Hepatocyte (in vitro differentiated cells): ENCODE measurements at regions not wholly inside any gene's neighbourhood (a gene's known extent, or its start where the extent isn't known, plus 50 kb on each side); places are given as distances from the start of the nearest gene placed in this dataset.
A peak's percentile ranks its signal among the peaks of the same experiment; 100 is the strongest.
"Not testable (repeated sequence)": the region's sequence is repeated elsewhere in the genome, so short reads cannot be mapped to it uniquely, and the experiment has no call there.

ENCODE experiments used
- DNase-seq: peaks from one replicate; pipeline ENCODE4 v3.0.0-alpha.2; 2016; ENCODE audit warnings: low spot score
- H2AFZ ChIP-seq: fragments of 200-600 bp; sonication (generic); 2 replicates; pipeline ENCODE4 v1.6.0; 2016; ENCODE audit warnings: antibody characterized with exemption, mild to moderate bottlenecking
- H3K27ac ChIP-seq: fragments of 200-600 bp; sonication (generic); 2 replicates; pipeline ENCODE4 v1.5.1; 2016; ENCODE audit warnings: mild to moderate bottlenecking
- H3K27me3 ChIP-seq: fragments of 200-600 bp; sonication (generic); 2 replicates; pipeline ENCODE4 v1.6.1; 2016
- H3K36me3 ChIP-seq: fragments of 200-600 bp; sonication (generic); replicated peaks from 2 replicates; pipeline ENCODE4 v1.5.1; 2016; ENCODE audit warnings: low read depth; ENCODE audit not compliant: insufficient read depth
- H3K4me1 ChIP-seq: fragments of 200-600 bp; sonication (generic); 2 replicates; pipeline ENCODE4 v1.5.1; 2016; ENCODE audit warnings: mild to moderate bottlenecking, moderate library complexity; ENCODE audit not compliant: insufficient read depth
- H3K4me2 ChIP-seq: fragments of 200-600 bp; sonication (generic); 2 replicates; pipeline ENCODE4 v1.6.0; 2016
- H3K4me3 ChIP-seq: fragments of 200-600 bp; sonication (generic); 2 replicates; pipeline ENCODE4 v1.5.1; 2016; ENCODE audit warnings: mild to moderate bottlenecking
- H3K79me2 ChIP-seq: fragments of 200-600 bp; sonication (generic); 2 replicates; pipeline ENCODE4 v1.6.0; 2017; ENCODE audit warnings: mild to moderate bottlenecking
- H3K9me2 ChIP-seq: fragments of 200-600 bp; sonication (generic); replicated peaks from 2 replicates; pipeline ENCODE4 v1.6.0; 2017; ENCODE audit warnings: mild to moderate bottlenecking; ENCODE audit not compliant: insufficient read depth
- H3K9me3 ChIP-seq: fragments of 200-600 bp; sonication (generic); 2 replicates; pipeline ENCODE4 v1.5.1; 2016; ENCODE audit warnings: low read depth, mild to moderate bottlenecking
- H4K20me1 ChIP-seq: fragments of 200-600 bp; sonication (generic); 2 replicates; pipeline ENCODE4 v1.6.0; 2016; ENCODE audit warnings: mild to moderate bottlenecking; ENCODE audit not compliant: insufficient read depth, poor library complexity, severe bottlenecking
- EZH2 ChIP-seq: fragments of 200-600 bp; sonication (generic); IDR thresholded peaks from 2 replicates; pipeline ENCODE4 v1.6.1; 2016; ENCODE audit warnings: antibody characterized with exemption, mild to moderate bottlenecking, borderline replicate concordance
- EZH2phosphoT487 ChIP-seq: fragments of 200-600 bp; sonication (generic); IDR thresholded peaks from one replicate; pipeline ENCODE4 v1.6.1; 2018; ENCODE audit warnings: antibody characterized with exemption, mild to moderate bottlenecking, low read depth, moderate library complexity; ENCODE audit not compliant: unreplicated experiment, severe bottlenecking
- WGBS: methylation state at CpG from one replicate; pipeline ENCODE4 v1.1.6; 2016; ENCODE audit warnings: low lambda C conversion rate; ENCODE audit errors: missing lambda C conversion rate; 5-methylcytosine and 5-hydroxymethylcytosine counted together
- TF ChIP-seq, protein P1 (sequence below): fragments of 200-600 bp; sonication (generic); IDR thresholded peaks from 2 replicates; pipeline ENCODE4 v1.5.1; 2016; ENCODE audit warnings: antibody characterized with exemption, mild to moderate bottlenecking; ENCODE audit not compliant: poor library complexity

DNA sequence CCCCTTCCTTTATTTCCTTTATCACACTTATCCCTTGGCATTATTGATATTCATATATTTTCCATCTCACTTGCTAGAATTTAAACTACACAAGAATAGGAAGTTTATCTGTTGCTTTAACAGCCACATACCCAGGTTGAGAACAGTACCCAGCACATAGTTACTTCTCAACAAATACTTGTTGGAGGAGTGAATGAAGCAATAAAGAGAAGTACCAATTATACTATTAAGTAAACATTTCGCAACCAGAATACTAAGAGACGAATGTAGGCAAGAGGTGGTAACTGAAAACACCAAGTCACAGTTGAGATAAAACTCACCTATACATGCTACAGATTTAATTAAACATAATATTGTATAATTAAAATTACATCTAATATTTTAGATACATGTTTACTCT, 110.9 kb downstream of the FSCB start:
- H4K20me1 ChIP-seq = no peaks in the 10 kb centered on the region
- TF ChIP-seq EZH2 (no peak), EZH2phosphoT487 (no peak)
- TF ChIP-seq, protein P1, sequence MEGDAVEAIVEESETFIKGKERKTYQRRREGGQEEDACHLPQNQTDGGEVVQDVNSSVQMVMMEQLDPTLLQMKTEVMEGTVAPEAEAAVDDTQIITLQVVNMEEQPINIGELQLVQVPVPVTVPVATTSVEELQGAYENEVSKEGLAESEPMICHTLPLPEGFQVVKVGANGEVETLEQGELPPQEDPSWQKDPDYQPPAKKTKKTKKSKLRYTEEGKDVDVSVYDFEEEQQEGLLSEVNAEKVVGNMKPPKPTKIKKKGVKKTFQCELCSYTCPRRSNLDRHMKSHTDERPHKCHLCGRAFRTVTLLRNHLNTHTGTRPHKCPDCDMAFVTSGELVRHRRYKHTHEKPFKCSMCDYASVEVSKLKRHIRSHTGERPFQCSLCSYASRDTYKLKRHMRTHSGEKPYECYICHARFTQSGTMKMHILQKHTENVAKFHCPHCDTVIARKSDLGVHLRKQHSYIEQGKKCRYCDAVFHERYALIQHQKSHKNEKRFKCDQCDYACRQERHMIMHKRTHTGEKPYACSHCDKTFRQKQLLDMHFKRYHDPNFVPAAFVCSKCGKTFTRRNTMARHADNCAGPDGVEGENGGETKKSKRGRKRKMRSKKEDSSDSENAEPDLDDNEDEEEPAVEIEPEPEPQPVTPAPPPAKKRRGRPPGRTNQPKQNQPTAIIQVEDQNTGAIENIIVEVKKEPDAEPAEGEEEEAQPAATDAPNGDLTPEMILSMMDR = no peak
- H2AFZ ChIP-seq = no peak overlapping the region
- no peaks in the 10 kb centered on the region for H3K79me2 ChIP-seq
- no peaks in the 10 kb centered on the region for H3K27me3 ChIP-seq
- H3K9me2 ChIP-seq = no peaks in the 10 kb centered on the region
- no peaks in the 10 kb centered on the region for H3K9me3 ChIP-seq
- H3K4me1 ChIP-seq = no peaks in the 10 kb centered on the region
- H3K4me2 ChIP-seq = no peak overlapping the region
- no peak for DNase-seq
- H3K4me3 ChIP-seq = no peak overlapping the region
- no peaks in the 10 kb centered on the region for H3K36me3 ChIP-seq
- WGBS = 71% methylated on average over 2 of the region's 2 CpGs
- H3K27ac ChIP-seq = no peak overlapping the region

DNA sequence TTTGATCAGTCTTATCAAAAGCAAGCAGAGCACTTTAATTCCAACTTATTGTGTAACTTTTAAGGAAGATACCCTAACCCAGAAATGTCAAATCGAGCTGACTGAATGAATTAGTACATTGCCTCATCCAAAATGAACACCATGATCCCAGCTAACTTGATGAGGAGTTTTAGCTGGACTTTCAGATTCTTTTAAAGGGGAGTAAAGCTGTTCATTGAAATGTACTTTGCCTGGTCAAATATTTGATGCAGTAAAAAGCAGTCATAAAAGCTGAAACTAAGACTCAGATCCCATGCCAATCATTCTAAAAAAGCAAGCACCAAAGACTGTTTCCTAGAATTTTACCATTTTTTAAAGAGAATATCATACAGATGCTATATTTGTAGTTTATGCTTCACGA, 114.1 kb downstream of the FSCB start:
- TF ChIP-seq EZH2phosphoT487 (no peak), EZH2 (no peak)
- TF ChIP-seq, protein P1 = no peak
- H3K4me2 ChIP-seq = peak overlapping the region; percentile 33
- H2AFZ ChIP-seq = no peak overlapping the region
- no peaks in the 10 kb centered on the region for H3K36me3 ChIP-seq
- H3K9me3 ChIP-seq = no peaks in the 10 kb centered on the region
- no peak overlapping the region for H3K27ac ChIP-seq
- 61% methylated on average over 2 of the region's 2 CpGs for WGBS
- no peak overlapping the region for H3K4me3 ChIP-seq
- H3K27me3 ChIP-seq = no peaks in the 10 kb centered on the region
- no peaks in the 10 kb centered on the region for H4K20me1 ChIP-seq
- H3K79me2 ChIP-seq = no peaks in the 10 kb centered on the region
- H3K4me1 ChIP-seq = no peaks in the 10 kb centered on the region
- no peak for DNase-seq
- H3K9me2 ChIP-seq = no peaks in the 10 kb centered on the region

DNA sequence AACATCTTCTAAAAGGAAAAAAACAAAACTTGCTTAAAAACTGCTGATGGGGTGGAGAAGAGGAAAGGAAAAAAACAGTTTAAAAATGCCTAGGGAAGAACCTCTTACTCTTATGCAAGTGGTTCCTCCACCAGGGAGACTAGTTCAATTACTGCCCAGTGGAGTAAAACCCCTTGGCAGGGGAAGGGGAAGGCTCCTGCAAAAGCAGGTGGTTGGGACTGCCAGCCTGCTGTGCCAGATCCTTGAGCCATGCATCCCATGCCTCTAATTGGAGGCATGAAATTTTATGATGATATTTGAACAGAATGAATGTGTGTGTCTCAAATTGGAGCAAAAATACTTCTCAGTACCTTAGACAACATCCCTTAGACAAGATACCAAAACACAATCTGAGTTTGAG, 118.8 kb downstream of the FSCB start:
- H3K27ac ChIP-seq = no peak overlapping the region
- no peaks in the 10 kb centered on the region for H3K27me3 ChIP-seq
- no peaks in the 10 kb centered on the region for H3K9me2 ChIP-seq
- TF ChIP-seq EZH2phosphoT487 (no peak), EZH2 (no peak)
- no peaks in the 10 kb centered on the region for H3K36me3 ChIP-seq
- H3K9me3 ChIP-seq = no peaks in the 10 kb centered on the region
- H2AFZ ChIP-seq = no peak overlapping the region
- H3K4me2 ChIP-seq = no peak overlapping the region
- H3K79me2 ChIP-seq = no peaks in the 10 kb centered on the region
- H4K20me1 ChIP-seq = no peaks in the 10 kb centered on the region
- H3K4me1 ChIP-seq = peaks cover 8% of the 10 kb centered on the region
- no peak for DNase-seq
- H3K4me3 ChIP-seq = no peak overlapping the region

DNA sequence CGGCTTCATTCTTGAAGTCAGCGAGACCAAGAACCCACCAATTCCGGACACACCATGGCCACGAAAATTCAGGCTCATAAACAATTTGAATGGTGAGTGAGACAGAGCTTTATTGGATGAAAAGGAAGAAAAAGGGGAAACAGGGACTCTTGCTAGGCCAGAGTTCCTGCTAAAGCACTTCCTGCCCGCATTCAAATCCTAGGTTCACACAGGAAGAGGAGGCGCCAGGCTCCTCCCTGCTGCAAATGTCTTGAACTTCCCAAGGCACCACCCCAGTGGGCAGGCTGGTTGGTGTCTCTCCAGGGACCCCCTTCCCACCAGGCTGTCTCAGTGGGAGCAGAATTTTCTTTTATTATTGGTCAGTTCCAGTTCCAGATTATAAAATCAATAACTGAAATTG, 121.2 kb downstream of the FSCB start:
- no peaks in the 10 kb centered on the region for H3K9me3 ChIP-seq
- H3K9me2 ChIP-seq = no peaks in the 10 kb centered on the region
- H2AFZ ChIP-seq = no peak overlapping the region
- TF ChIP-seq EZH2 (no peak), EZH2phosphoT487 (no peak)
- TF ChIP-seq, protein P1 = no peak
- H3K79me2 ChIP-seq = no peaks in the 10 kb centered on the region
- no peaks in the 10 kb centered on the region for H3K36me3 ChIP-seq
- no peaks in the 10 kb centered on the region for H3K27me3 ChIP-seq
- WGBS = 85% methylated on average over 6 of the region's 6 CpGs
- H4K20me1 ChIP-seq = no peaks in the 10 kb centered on the region
- no peak for DNase-seq
- H3K4me1 ChIP-seq = peaks cover 8% of the 10 kb centered on the region
- no peak overlapping the region for H3K4me2 ChIP-seq
- no peak overlapping the region for H3K27ac ChIP-seq
- H3K4me3 ChIP-seq = no peak overlapping the region

DNA sequence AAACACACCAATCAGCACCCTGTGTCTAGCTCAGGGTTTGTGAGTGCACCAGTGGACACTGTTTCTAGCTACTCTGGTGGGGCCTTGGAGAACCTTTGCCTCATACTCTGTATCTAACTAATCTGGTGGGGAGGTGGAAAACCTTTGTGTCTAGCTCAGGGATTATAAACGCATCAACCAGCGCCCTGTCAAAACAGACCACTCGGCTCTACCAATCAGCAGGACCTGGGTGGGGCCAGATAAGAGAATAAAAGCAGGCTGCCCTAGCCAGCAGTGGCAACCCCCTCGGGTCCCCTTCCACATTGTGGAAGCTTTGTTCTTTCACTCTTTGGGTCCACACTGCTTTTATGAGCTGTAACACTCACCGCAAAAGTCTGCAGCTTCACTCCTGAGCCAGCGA, 121.8 kb downstream of the FSCB start:
- H3K4me3 ChIP-seq, H3K36me3 ChIP-seq, H3K79me2 ChIP-seq, H3K4me1 ChIP-seq, H2AFZ ChIP-seq, H3K9me2 ChIP-seq, H3K9me3 ChIP-seq, H3K4me2 ChIP-seq, H4K20me1 ChIP-seq, H3K27me3 ChIP-seq, DNase-seq, H3K27ac ChIP-seq: not testable (repeated sequence)
- WGBS = 93% methylated on average over 6 of the region's 6 CpGs

DNA sequence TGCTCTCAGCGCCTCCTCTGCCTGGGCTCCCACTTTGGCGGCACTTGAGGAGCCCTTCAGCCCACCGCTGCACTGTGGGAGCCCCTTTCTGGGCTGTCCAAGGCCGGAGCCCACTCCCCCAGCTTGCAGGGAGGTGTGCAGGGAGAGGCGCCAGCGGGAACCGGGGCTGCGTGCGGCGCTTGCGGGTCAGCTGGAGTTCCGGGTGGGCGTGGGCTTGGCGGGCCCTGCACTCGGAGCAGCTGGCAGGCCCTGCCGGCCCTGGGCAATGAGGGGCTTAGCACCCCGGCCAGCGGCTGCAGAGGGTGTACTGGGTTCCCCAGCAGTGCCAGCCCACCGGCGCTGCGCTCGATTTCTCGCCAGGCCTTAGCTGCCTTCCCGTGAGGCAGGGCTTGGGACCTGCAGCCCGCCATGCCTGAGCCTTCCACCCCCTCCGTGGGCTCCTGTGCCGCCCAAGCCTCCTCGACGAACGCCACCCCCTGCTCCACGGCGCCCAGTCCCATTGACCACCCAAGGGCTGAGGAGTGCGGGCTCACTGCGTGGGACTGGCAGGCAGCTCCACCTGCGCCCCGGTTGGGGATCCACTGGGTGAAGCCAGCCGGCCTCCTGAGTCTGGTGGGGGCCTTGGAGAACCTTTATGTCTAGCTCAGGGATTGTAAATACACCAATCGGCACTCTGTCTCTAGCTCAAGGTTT, 122.3 kb downstream of the FSCB start:
- not testable (repeated sequence) for H3K4me3 ChIP-seq, H4K20me1 ChIP-seq, H3K27ac ChIP-seq, H3K4me2 ChIP-seq, H3K9me2 ChIP-seq, DNase-seq, H3K9me3 ChIP-seq, H2AFZ ChIP-seq, H3K36me3 ChIP-seq, H3K4me1 ChIP-seq, H3K27me3 ChIP-seq, H3K79me2 ChIP-seq
- WGBS = 96% methylated on average over 24 of the region's 38 CpGs
